ENCODE measurements at regions not wholly inside any gene's neighbourhood (a gene's known extent, or its start where the extent isn't known, plus 50 kb on each side); places are given as distances from the start of the nearest gene placed in this dataset.
"Not testable (repeated sequence)": the region's sequence is repeated elsewhere in the genome, so short reads cannot be mapped to it uniquely, and the experiment has no call there.

GRCh38 chr1:157390651-157391050 lies 161.7 kb downstream of the FCRL5 start:
- Histone ChIP-seq H3K9me3 (no peaks in the 10 kb centered on the region), H3K4me3 (no peak overlapping the region), H3K36me3 (no peaks in the 10 kb centered on the region), H3K4me1 (no peaks in the 10 kb centered on the region), H3K27ac (no peak overlapping the region), H3K27me3 (no peaks in the 10 kb centered on the region)
- intact Hi-C loops (cut with DNase I; ENCODE audit: low total_unique reads), result no loop called here
- TF ChIP-seq POLR2A (IDR thresholded peaks at IDR 0.05) (no peak), POLR2AphosphoS5 (IDR thresholded peaks at IDR 0.05) (no peak), CTCF (IDR thresholded peaks at IDR 0.05) (no peak)
- no peak for DNase-seq (ENCODE audit: low spot score in 2 of 2)

GRCh38 chr1:157388057-157388456 lies 164.3 kb downstream of the FCRL5 start:
- Histone ChIP-seq H3K9me3 (no peaks in the 10 kb centered on the region), H3K4me3 (no peak overlapping the region), H3K27me3 (no peaks in the 10 kb centered on the region), H3K4me1 (no peaks in the 10 kb centered on the region), H3K36me3 (no peaks in the 10 kb centered on the region), H3K27ac (no peak overlapping the region)
- intact Hi-C loops (cut with DNase I; ENCODE audit: low total_unique reads), result no loop called here
- TF ChIP-seq CTCF (IDR thresholded peaks at IDR 0.05) (no peak), POLR2A (IDR thresholded peaks at IDR 0.05) (no peak), POLR2AphosphoS5 (IDR thresholded peaks at IDR 0.05) (no peak)
- no peak for DNase-seq (ENCODE audit: low spot score in 2 of 2)

GRCh38 chr1:157384258-157384657 lies 168.1 kb downstream of the FCRL5 start:
- no peak overlapping the region for H3K4me3 ChIP-seq
- H3K4me1 ChIP-seq, result no peaks in the 10 kb centered on the region
- intact Hi-C loops (cut with DNase I; ENCODE audit: low total_unique reads), result no loop called here
- no peak overlapping the region for H3K27ac ChIP-seq
- H3K27me3 ChIP-seq, result no peaks in the 10 kb centered on the region
- no peak for TF ChIP-seq POLR2A (IDR thresholded peaks at IDR 0.05)
- TF ChIP-seq POLR2AphosphoS5 (IDR thresholded peaks at IDR 0.05), result no peak
- TF ChIP-seq CTCF (IDR thresholded peaks at IDR 0.05), result no peak
- H3K9me3 ChIP-seq, result no peaks in the 10 kb centered on the region
- DNase-seq (ENCODE audit: low spot score in 2 of 2), result no peak
- H3K36me3 ChIP-seq, result no peaks in the 10 kb centered on the region

- Histone ChIP-seq H3K4me1 (no peaks in the 10 kb centered on the region), H3K36me3 (no peaks in the 10 kb centered on the region), H3K27ac (no peak overlapping the region), H3K9me3 (no peaks in the 10 kb centered on the region), H3K4me3 (no peak overlapping the region), H3K27me3 (no peaks in the 10 kb centered on the region)
- DNase-seq (ENCODE audit: low spot score in 2 of 2), result no peak
- TF ChIP-seq CTCF (IDR thresholded peaks at IDR 0.05), result no peak
- TF ChIP-seq POLR2AphosphoS5 (IDR thresholded peaks at IDR 0.05), result no peak
- no peak for TF ChIP-seq POLR2A (IDR thresholded peaks at IDR 0.05)
- intact Hi-C loops (cut with DNase I; ENCODE audit: low total_unique reads), result no loop called here
Observed at GRCh38 chr1:157382351-157382750, 170.0 kb downstream of the FCRL5 start.

- DNase-seq (ENCODE audit: low spot score in 2 of 2), result no peak
- Histone ChIP-seq H3K36me3 (no peaks in the 10 kb centered on the region), H3K27me3 (no peaks in the 10 kb centered on the region), H3K4me1 (no peaks in the 10 kb centered on the region), H3K9me3 (no peaks in the 10 kb centered on the region), H3K27ac (no peak overlapping the region), H3K4me3 (no peak overlapping the region)
- intact Hi-C loops (cut with DNase I; ENCODE audit: low total_unique reads), result no loop called here
- TF ChIP-seq CTCF (IDR thresholded peaks at IDR 0.05) (no peak), POLR2AphosphoS5 (IDR thresholded peaks at IDR 0.05) (no peak), POLR2A (IDR thresholded peaks at IDR 0.05) (no peak)
Observed at GRCh38 chr1:157380523-157380922, 171.8 kb downstream of the FCRL5 start.

GRCh38 chr1:157377280-157377713 lies 175.0 kb downstream of the FCRL5 start:
- intact Hi-C loops (cut with DNase I; ENCODE audit: low total_unique reads); H3K4me1 ChIP-seq; H3K27ac ChIP-seq; H3K9me3 ChIP-seq; H3K36me3 ChIP-seq; H3K27me3 ChIP-seq; DNase-seq (ENCODE audit: low spot score in 2 of 2); H3K4me3 ChIP-seq: not testable (repeated sequence)

Data from breast epithelium (tissue), 4 donors.